ENCODE measurements at regions not wholly inside any gene's neighbourhood (a gene's known extent, or its start where the extent isn't known, plus 50 kb on each side); places are given as distances from the start of the nearest gene placed in this dataset.

DNA sequence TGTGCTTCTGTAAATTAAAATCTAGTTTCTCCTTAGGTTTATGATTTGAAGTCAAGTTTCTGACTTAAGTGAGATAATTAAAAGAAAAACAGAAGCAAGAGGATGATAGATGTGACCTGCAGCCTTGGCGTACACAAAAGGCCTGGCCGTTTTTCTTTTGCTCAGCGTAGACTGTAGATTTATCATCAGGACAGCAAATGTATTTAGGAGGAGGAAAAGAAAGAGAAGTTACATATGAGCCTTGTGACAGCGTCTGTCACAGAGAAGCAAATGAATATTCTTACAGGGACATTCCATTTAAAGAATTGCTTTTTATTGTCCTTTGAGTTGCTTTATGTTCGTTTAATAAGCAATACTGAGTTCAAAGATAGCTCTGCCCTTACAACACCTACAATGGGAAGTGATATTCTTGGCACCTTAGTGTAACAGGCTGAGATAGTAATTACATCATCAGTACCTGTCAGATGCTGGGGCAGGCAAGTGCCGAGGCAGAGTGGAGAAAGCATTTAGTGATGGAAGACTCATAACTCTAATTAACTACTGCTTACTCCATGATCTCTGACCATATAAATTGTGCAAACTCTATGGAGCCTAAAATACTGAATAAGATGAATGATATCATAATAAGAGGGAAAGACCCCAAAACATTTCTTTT is 311.5 kb downstream of the MFSD1 start:
- no peak for TF ChIP-seq CTCF (IDR thresholded peaks at IDR 0.05)
- TF ChIP-seq EZH2 (IDR thresholded peaks at IDR 0.05), result no peak
